CD4-positive, CD25-positive, alpha-beta regulatory T cell (primary cell): ENCODE measurements at regions not wholly inside any gene's neighbourhood (a gene's known extent, or its start where the extent isn't known, plus 50 kb on each side); places are given as distances from the start of the nearest gene placed in this dataset.
A peak's percentile ranks its signal among the peaks of the same experiment; 100 is the strongest.

Experiments used
- ATAC-seq, 2 donors: fragments of 150-1000 bp; cut with Tn5 transposase; one replicate each; pipeline ENCODE4 v1.10.0; 2021; ENCODE audit warnings: low read depth in 2 of 2, moderate number of reproducible peaks in 2 of 2, moderate library complexity in 1 of 2
- DNase-seq, 3 donors: peaks; one replicate each; pipeline versions ENCODE4 v3.0.0 to v3.0.0-alpha.2; 2012 to 2022; ENCODE audit warnings: mixed read lengths in 1 of 3
- H3K27ac ChIP-seq: one replicate; pipeline ENCODE4 v1.7.0; 2013; ENCODE audit warnings: mild to moderate bottlenecking, low read length; ENCODE audit not compliant: insufficient read depth, poor library complexity, severe bottlenecking
- H3K27me3 ChIP-seq: one replicate; pipeline ENCODE4 v1.7.0; 2013; ENCODE audit warnings: low read length; ENCODE audit not compliant: control insufficient read depth, insufficient read depth
- H3K36me3 ChIP-seq: one replicate; pipeline ENCODE4 v1.7.0; 2013; ENCODE audit warnings: mild to moderate bottlenecking, low read length, moderate library complexity; ENCODE audit not compliant: control insufficient read depth, insufficient read depth
- H3K4me1 ChIP-seq: 2 replicates; pipeline ENCODE4 v1.7.0; 2013; ENCODE audit warnings: mild to moderate bottlenecking, low read length; ENCODE audit not compliant: insufficient read depth, control insufficient read depth, poor library complexity, severe bottlenecking
- H3K4me3 ChIP-seq: one replicate; pipeline ENCODE4 v1.7.0; 2013; ENCODE audit warnings: low read depth, mild to moderate bottlenecking, low read length, moderate library complexity
- H3K9me3 ChIP-seq, 2 experiments: 1 replicate in 1 of 2; 2 replicates in 1 of 2; pipeline ENCODE4 v1.7.0; 2013; ENCODE audit warnings: low read length in 2 of 2, mild to moderate bottlenecking in 1 of 2, moderate library complexity in 1 of 2; ENCODE audit not compliant: control insufficient read depth in 2 of 2
- H3K27ac Mint-ChIP-seq, 3 donors: one replicate each; pipeline ENCODE4 v1.8.0; 2020 to 2022; ENCODE audit warnings: mild to moderate bottlenecking in 3 of 3, mixed read lengths in 3 of 3, moderate library complexity in 2 of 3
- H3K27me3 Mint-ChIP-seq: one replicate; pipeline ENCODE4 v1.8.0; 2022; ENCODE audit warnings: mild to moderate bottlenecking, mixed read lengths
- H3K36me3 Mint-ChIP-seq: one replicate; pipeline ENCODE4 v1.8.0; 2020; ENCODE audit warnings: mixed read lengths
- H3K4me1 Mint-ChIP-seq, 4 donors: one replicate each; pipeline ENCODE4 v1.8.0; 2020 to 2022; ENCODE audit warnings: mixed read lengths in 4 of 4, mild to moderate bottlenecking in 1 of 4
- H3K4me3 Mint-ChIP-seq, 4 donors: one replicate each; pipeline ENCODE4 v1.8.0; 2020 to 2022; ENCODE audit warnings: mild to moderate bottlenecking in 4 of 4, mixed read lengths in 4 of 4, moderate library complexity in 3 of 4
- H3K9me3 Mint-ChIP-seq, 7 donors: one replicate each; pipeline ENCODE4 v1.8.0; 2020 to 2022; ENCODE audit warnings: mixed read lengths in 7 of 7, mild to moderate bottlenecking in 3 of 7, moderate library complexity in 2 of 7

DNA sequence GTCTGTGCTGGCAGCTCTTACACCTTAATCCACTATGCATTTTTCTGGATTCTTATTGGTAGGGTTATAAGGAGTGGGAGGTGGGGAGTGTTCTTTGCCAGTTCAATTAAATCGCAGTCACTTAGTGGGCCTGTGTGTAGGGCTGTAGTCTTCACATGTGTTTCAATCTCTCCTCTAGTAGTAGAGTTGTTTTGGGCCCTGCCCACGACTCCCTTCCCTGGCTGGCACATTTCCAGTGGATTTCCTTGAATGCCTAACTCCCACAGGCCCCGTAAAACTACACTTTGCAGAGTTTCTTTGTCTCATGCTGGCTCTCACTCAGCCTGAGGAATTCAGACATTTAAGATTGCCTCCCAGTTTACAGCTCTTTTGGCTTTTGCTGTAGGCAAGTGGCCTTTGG, 414.0 kb upstream of the OPRM1 start:
- no peak overlapping the region for H3K27ac ChIP-seq
- no peak for ATAC-seq
- no peak for DNase-seq
- Mint-ChIP-seq H3K9me3 (peaks cover 0 to 9% (median 5%) of the 10 kb centered on the region in 7 donors), H3K4me1 (no peaks in the 10 kb centered on the region), H3K27ac (no peak overlapping the region), H3K36me3 (no peaks in the 10 kb centered on the region), H3K27me3 (no peaks in the 10 kb centered on the region), H3K4me3 (no peak overlapping the region)
- H3K4me3 ChIP-seq, result no peak overlapping the region
- no peaks in the 10 kb centered on the region for H3K4me1 ChIP-seq
- no peaks in the 10 kb centered on the region for H3K27me3 ChIP-seq
- H3K36me3 ChIP-seq, result no peaks in the 10 kb centered on the region
- H3K9me3 ChIP-seq, result peaks cover 0 to 2% of the 10 kb centered on the region in 2 experiments

DNA sequence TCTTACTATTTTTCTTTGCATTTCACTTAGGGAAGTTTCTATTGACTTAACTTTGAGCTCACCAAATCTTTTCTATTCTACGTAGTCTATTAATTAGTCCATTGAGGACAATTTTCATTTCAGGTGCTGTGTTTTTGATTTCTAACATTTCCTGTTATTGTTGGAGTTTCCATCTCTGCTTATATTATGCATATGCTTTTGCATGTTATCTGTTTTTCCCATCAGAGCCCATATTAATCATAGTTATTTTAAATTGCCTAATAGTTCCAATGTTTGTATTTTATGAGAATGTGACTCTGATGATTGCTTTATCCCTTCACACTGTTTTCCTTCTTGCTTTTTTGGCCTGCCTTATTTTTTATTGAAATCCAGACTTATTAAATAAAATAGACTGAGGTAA, 414.5 kb upstream of the OPRM1 start:
- no peaks in the 10 kb centered on the region for H3K27me3 ChIP-seq
- H3K27ac Mint-ChIP-seq, result no peak overlapping the region
- H3K36me3 Mint-ChIP-seq, result no peaks in the 10 kb centered on the region
- no peak overlapping the region for H3K4me3 Mint-ChIP-seq
- DNase-seq (no peak), ATAC-seq (no peak)
- peaks cover 0 to 9% (median 5%) of the 10 kb centered on the region in 7 donors for H3K9me3 Mint-ChIP-seq
- H3K4me1 Mint-ChIP-seq, result no peaks in the 10 kb centered on the region
- H3K4me1 ChIP-seq, result no peaks in the 10 kb centered on the region
- H3K4me3 ChIP-seq, result no peak overlapping the region
- no peak overlapping the region for H3K27ac ChIP-seq
- H3K9me3 ChIP-seq, result peaks cover 0 to 2% of the 10 kb centered on the region in 2 experiments
- H3K36me3 ChIP-seq, result no peaks in the 10 kb centered on the region
- no peaks in the 10 kb centered on the region for H3K27me3 Mint-ChIP-seq

DNA sequence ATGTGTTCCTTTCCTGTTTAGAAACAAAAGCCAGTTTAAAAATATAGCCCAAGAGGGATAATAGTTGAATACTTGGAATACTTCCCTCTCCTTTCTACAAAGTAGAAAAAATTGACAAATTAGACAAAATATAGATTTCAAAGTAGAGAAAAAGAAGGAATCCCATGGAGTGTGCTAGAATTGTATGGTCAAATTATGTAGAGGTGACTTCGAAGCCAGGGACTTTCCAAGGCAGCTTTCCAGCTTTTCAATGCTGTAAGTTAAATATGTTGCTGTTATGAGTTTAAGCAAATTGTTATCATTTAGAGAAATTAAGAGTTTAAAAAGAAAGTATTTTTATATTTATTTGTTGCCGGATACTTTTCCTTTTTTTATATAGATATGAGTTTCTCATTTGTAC, 415.5 kb upstream of the OPRM1 start:
- Histone ChIP-seq H3K27me3 (no peaks in the 10 kb centered on the region), H3K36me3 (no peaks in the 10 kb centered on the region), H3K4me1 (no peaks in the 10 kb centered on the region), H3K27ac (no peak overlapping the region), H3K9me3 (peaks cover 0 to 2% of the 10 kb centered on the region in 2 experiments), H3K4me3 (no peak overlapping the region)
- H3K27me3 Mint-ChIP-seq, result no peaks in the 10 kb centered on the region
- H3K4me1 Mint-ChIP-seq, result no peaks in the 10 kb centered on the region
- no peak overlapping the region for H3K27ac Mint-ChIP-seq
- ATAC-seq (no peak), DNase-seq (no peak)
- H3K36me3 Mint-ChIP-seq, result no peaks in the 10 kb centered on the region
- peaks cover 0 to 9% (median 4%) of the 10 kb centered on the region in 7 donors for H3K9me3 Mint-ChIP-seq
- no peak overlapping the region for H3K4me3 Mint-ChIP-seq

DNA sequence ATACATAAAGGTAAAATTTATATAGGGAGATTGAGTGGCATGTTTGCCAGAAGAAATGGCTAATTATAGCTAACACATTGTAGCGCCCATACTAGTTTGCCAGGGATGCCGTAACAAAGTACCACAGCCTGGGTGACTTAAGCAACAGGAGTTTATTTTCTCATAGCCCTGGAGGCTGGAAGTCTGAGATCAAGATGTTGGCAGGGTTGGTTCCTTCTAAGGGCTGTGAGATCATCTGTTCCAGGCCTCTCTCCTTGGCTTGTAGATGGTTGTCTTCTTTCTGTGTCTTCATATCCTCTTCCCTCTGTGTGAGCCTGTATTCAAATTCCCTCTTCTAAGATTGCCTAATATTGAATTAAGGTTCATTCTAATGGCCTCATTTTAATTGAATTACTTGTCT, 417.5 kb upstream of the OPRM1 start:
- Histone ChIP-seq H3K9me3 (no peaks in the 10 kb centered on the region), H3K36me3 (no peaks in the 10 kb centered on the region), H3K27ac (no peak overlapping the region), H3K4me3 (no peak overlapping the region), H3K27me3 (no peaks in the 10 kb centered on the region), H3K4me1 (no peaks in the 10 kb centered on the region)
- no peak overlapping the region for H3K27ac Mint-ChIP-seq
- H3K9me3 Mint-ChIP-seq, result peaks cover 0 to 9% (median 0%) of the 10 kb centered on the region in 7 donors
- no peaks in the 10 kb centered on the region for H3K27me3 Mint-ChIP-seq
- H3K4me3 Mint-ChIP-seq, result no peak overlapping the region
- H3K4me1 Mint-ChIP-seq, result no peaks in the 10 kb centered on the region
- ATAC-seq (no peak), DNase-seq (no peak)
- H3K36me3 Mint-ChIP-seq, result no peaks in the 10 kb centered on the region

DNA sequence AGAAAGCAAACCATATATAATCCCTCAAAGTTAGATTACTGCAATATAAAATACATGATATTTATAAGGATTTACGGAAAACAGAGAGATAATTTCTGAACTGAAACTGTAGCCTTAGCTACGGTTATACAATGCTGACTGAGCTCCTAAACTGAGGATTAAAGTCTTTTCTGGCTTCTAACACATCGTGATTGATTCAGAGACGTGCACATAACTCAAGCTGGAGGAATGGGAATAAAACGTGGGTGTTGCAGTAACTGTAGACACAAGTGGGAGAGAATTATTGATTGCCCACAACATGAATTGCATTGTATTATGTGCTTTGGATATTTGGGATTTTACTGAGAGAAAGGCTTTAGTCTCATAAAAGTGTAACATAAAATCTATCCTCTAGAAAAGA, 418.0 kb upstream of the OPRM1 start:
- no peaks in the 10 kb centered on the region for H3K9me3 ChIP-seq
- H3K4me1 ChIP-seq, result no peaks in the 10 kb centered on the region
- Mint-ChIP-seq H3K4me1 (no peaks in the 10 kb centered on the region), H3K4me3 (no peak overlapping the region), H3K27ac (no peak overlapping the region), H3K36me3 (no peaks in the 10 kb centered on the region), H3K27me3 (no peaks in the 10 kb centered on the region), H3K9me3 (peaks cover 0 to 9% (median 0%) of the 10 kb centered on the region in 7 donors)
- no peaks in the 10 kb centered on the region for H3K27me3 ChIP-seq
- no peak overlapping the region for H3K27ac ChIP-seq
- DNase-seq, result no peak
- no peak for ATAC-seq
- no peak overlapping the region for H3K4me3 ChIP-seq
- no peaks in the 10 kb centered on the region for H3K36me3 ChIP-seq

DNA sequence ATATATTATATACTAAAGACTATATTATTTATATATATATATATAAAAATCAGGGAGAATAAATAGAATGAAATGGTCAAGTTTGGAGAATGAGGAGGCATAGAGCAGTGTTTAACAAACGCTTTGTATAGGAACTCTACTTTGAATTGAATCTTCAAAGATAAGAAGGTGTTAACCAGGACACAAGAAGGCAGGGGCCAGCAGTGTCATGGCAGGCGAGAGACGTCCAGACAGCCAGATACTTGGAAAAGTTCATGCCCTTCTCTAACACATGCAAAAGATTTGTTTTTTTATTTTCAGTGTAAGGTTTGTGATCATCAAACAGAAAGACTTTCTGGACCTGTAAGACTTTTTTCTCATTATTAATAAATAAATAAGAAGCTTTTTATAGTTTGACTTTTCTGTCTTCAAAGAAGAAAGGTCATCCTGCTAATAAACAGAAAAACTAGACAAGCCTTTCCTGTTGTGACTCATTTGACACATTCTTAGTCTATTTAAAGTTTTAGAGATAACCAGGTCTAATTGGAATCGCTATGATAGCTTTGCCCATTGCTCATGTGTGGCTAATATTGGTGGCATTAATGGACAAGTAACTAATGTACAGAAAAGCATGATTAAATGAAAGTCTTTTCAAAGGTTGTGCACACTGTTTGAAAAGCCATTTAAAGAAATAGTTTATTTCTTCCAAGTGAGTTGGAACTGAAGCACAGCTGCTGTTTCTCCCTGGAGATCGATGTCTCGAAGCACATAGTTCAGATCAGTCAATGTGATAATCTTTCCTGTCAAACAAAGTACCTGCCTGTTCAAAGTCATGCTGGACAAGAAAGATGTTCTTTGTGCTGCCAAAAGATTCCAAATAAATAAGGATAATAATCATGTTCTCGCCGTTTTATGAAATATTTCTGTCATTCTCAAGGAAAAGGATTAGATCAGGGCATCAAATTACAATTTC, 420.4 kb upstream of the OPRM1 start:
- Histone ChIP-seq H3K36me3 (no peaks in the 10 kb centered on the region), H3K9me3 (no peaks in the 10 kb centered on the region), H3K4me3 (no peak overlapping the region), H3K27ac (no peak overlapping the region), H3K27me3 (no peaks in the 10 kb centered on the region), H3K4me1 (no peaks in the 10 kb centered on the region)
- ATAC-seq (no peak), DNase-seq (no peak)
- Mint-ChIP-seq H3K36me3 (no peaks in the 10 kb centered on the region), H3K4me1 (no peaks in the 10 kb centered on the region), H3K27me3 (no peaks in the 10 kb centered on the region), H3K4me3 (no peak overlapping the region), H3K27ac (peak overlapping the region in 1 of 3 donors; percentile 14), H3K9me3 (peaks cover 0 to 5% (median 0%) of the 10 kb centered on the region in 7 donors)

DNA sequence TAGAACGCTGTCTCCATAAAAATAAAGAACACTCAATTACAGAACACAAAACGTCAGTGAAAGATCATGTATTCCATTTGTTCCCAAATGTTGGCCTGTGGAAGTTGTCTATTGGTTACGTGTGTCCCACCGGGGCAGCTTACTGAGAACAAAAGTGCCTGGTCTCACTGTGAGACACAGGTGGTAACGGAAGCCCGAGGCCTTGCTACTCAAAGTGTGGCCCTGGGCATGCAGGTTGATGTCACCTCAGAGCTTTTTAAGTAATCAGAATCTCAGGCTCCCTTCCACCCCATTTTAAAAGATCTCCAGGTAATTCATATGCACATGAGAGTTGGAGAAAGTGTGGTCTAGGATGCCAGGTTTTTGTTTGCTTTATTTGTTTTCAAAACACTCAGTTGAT, 422.5 kb upstream of the OPRM1 start:
- H3K4me3 Mint-ChIP-seq, result no peak overlapping the region
- no peaks in the 10 kb centered on the region for H3K4me1 ChIP-seq
- no peaks in the 10 kb centered on the region for H3K36me3 Mint-ChIP-seq
- no peaks in the 10 kb centered on the region for H3K27me3 ChIP-seq
- no peaks in the 10 kb centered on the region for H3K27me3 Mint-ChIP-seq
- no peaks in the 10 kb centered on the region for H3K4me1 Mint-ChIP-seq
- DNase-seq, result no peak
- no peak for ATAC-seq
- H3K9me3 ChIP-seq, result no peaks in the 10 kb centered on the region
- H3K4me3 ChIP-seq, result no peak overlapping the region
- peaks cover 0 to 2% (median 0%) of the 10 kb centered on the region in 7 donors for H3K9me3 Mint-ChIP-seq
- no peak overlapping the region for H3K27ac ChIP-seq
- no peak overlapping the region for H3K27ac Mint-ChIP-seq
- no peaks in the 10 kb centered on the region for H3K36me3 ChIP-seq
